Ovary (tissue), 7 donors: ENCODE measurements at regions not wholly inside any gene's neighbourhood (a gene's known extent, or its start where the extent isn't known, plus 50 kb on each side); places are given as distances from the start of the nearest gene placed in this dataset.

Experiments
- DNase-seq, 5 donors: peaks; one replicate each; pipeline ENCODE4 v3.0.0-alpha.2; 2019 to 2020
- H3K27ac ChIP-seq, 2 donors: fragments of 200-600 bp; one replicate each; pipeline versions ENCODE4 v1.5.1 to v1.8.0; 2019 to 2022
- H3K27me3 ChIP-seq: fragments of 200-600 bp; one replicate; pipeline ENCODE4 v1.8.0; 2022
- H3K36me3 ChIP-seq: fragments of 200-600 bp; sonication (generic); one replicate; pipeline ENCODE4 v1.5.1; 2019
- H3K4me1 ChIP-seq: one replicate; pipeline ENCODE4 v1.8.1; 2013; ENCODE audit warnings: mild to moderate bottlenecking, moderate library complexity; ENCODE audit not compliant: insufficient read depth
- H3K4me3 ChIP-seq: fragments of 200-600 bp; sonication (generic); one replicate; pipeline ENCODE4 v1.5.1; 2017
- H3K9me3 ChIP-seq, 2 donors: fragments of 200-600 bp in 1 of 2; sonication (generic) in 1 of 2; one replicate each; pipeline versions ENCODE4 v1.5.1 to v1.8.1; 2013 to 2019; ENCODE audit warnings: mild to moderate bottlenecking in 1 of 2, moderate library complexity in 1 of 2
- EP300 ChIP-seq: sonication (generic); formaldehyde crosslinking; IDR thresholded peaks from one replicate; pipeline ENCODE4 v1.6.1; 2017; ENCODE audit warnings: antibody characterized with exemption
- POLR2A ChIP-seq: fragments of 450-650 bp; IDR thresholded peaks from one replicate; pipeline ENCODE4 v1.6.1; 2017; ENCODE audit warnings: antibody characterized with exemption, mild to moderate bottlenecking, moderate library complexity
- WGBS, 3 donors: extraction: QIAGEN DNeasy Blood & Tissue Kit in 1 of 3; methylation state at CpG; one replicate each; pipeline versions ENCODE4 v1.1.5 to v1.1.7; 2013 to 2017; 5-methylcytosine and 5-hydroxymethylcytosine counted together
- intact Hi-C, 4 donors: fragments of 100-400 bp; cut with DNase I; formaldehyde crosslinking; loops; one replicate each; pipeline versions ENCODE4 v1.11.0 to v1.15.1; 2022 to 2023
- TF ChIP-seq, protein P1 (sequence below), 3 donors: fragments of 450-650 bp in 2 of 3; fragments of 200-600 bp in 1 of 3; IDR thresholded peaks; one replicate each; pipeline versions ENCODE4 v1.5.1 to v1.8.0; 2016 to 2022; ENCODE audit warnings: antibody characterized with exemption in 3 of 3, mild to moderate bottlenecking in 1 of 3
- donor health status: DM: no; HTN: no; CAD: no; lungs with moderate emphysema.
- donor health status: DM: no; HTN: no; CAD: no.
- donor health status: Bipolar disorder and iron deficiency.
- donor health status: DM: no; HTN: no; CAD: no.
- donor health status: DM: yes; HTN: yes; CAD: no.

DNA sequence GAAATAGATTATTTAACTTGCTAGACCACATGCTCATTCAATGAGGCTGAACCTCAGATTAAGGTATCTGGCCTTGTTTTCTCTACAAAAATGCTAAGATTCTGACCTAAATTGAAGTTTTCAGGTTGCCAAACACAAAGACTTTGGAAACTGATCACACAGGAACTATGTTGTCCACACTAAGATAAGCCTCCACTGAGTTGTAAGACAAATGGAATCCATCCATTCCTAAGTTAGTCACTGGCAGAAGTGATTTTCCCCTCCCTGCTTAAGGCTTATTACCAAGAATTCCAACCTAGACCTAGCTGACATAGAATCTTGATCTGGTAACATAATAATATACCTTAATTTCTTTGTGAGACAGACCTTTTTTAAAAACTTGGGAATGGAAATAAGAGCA, 608.1 kb downstream of the TENT5A start:
- Histone ChIP-seq H3K4me1 (no peaks in the 10 kb centered on the region), H3K4me3 (no peak overlapping the region), H3K36me3 (no peaks in the 10 kb centered on the region), H3K27me3 (no peaks in the 10 kb centered on the region), H3K27ac (no peak overlapping the region), H3K9me3 (no peaks in the 10 kb centered on the region)
- TF ChIP-seq EP300 (no peak), POLR2A (no peak)
- TF ChIP-seq, protein P1, sequence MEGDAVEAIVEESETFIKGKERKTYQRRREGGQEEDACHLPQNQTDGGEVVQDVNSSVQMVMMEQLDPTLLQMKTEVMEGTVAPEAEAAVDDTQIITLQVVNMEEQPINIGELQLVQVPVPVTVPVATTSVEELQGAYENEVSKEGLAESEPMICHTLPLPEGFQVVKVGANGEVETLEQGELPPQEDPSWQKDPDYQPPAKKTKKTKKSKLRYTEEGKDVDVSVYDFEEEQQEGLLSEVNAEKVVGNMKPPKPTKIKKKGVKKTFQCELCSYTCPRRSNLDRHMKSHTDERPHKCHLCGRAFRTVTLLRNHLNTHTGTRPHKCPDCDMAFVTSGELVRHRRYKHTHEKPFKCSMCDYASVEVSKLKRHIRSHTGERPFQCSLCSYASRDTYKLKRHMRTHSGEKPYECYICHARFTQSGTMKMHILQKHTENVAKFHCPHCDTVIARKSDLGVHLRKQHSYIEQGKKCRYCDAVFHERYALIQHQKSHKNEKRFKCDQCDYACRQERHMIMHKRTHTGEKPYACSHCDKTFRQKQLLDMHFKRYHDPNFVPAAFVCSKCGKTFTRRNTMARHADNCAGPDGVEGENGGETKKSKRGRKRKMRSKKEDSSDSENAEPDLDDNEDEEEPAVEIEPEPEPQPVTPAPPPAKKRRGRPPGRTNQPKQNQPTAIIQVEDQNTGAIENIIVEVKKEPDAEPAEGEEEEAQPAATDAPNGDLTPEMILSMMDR (IDR thresholded peaks at IDR 0.05) = no peak
- no peak for DNase-seq
- intact Hi-C loops = no loop called here

DNA sequence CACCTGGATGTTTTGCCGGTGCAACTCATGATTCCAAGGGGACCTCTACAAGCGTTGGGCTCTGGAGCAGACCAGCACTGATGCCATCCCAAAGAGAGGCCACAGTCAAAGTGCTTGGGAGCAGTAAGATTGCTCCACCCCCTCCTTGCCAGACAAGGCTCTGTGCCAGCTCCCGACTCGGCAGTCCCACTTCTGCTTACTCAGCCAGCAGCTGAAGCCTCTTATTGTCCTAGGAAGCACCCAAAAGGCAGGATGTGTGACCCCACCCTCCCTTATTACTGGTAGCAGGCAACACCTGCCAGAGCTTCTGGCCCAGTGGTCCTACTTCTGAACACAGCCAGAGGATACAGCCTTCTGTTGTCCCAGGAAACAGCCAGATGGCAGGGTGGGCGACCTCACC, 614.2 kb downstream of the TENT5A start:
- no peak for DNase-seq

DNA sequence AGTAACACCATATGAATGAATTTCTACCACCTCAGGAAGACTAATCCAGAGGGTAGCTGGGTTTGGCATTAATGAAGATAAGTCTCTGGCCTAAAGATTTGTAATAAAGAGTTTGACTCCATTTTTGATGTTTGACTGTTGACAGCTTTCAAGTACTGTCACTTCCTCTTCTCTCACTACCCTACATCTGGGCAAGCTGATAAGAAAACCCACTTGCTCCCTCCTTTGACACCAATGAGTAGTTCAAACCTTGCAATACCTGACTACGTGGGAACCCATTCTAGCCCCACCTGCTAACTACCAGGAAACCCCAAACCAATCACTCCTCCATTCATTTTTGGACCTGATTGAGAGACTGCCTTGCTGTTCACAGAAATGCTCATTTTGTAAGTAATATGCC, 621.5 kb downstream of the TENT5A start:
- Histone ChIP-seq H3K9me3 (no peaks in the 10 kb centered on the region), H3K36me3 (no peaks in the 10 kb centered on the region), H3K27ac (no peak overlapping the region), H3K4me1 (no peaks in the 10 kb centered on the region), H3K27me3 (no peaks in the 10 kb centered on the region), H3K4me3 (no peak overlapping the region)
- WGBS, 3 donors = 77 to 92% (median 88%) methylated on average over 1 of the region's 1 CpG
- TF ChIP-seq EP300 = no peak
- TF ChIP-seq, protein P1 (IDR thresholded peaks at IDR 0.05) = no peak
- TF ChIP-seq POLR2A = no peak
- intact Hi-C loops = no loop called here
- no peak for DNase-seq

More for the DNA sequence above, 614.2 kb downstream of the TENT5A start:
- TF ChIP-seq EP300 = no peak
- TF ChIP-seq, protein P1 (IDR thresholded peaks at IDR 0.05) = no peak
- TF ChIP-seq POLR2A = no peak
- no peak overlapping the region for H3K27ac ChIP-seq
- no peaks in the 10 kb centered on the region for H3K4me1 ChIP-seq
- no peak overlapping the region for H3K4me3 ChIP-seq
- H3K36me3 ChIP-seq = no peaks in the 10 kb centered on the region
- intact Hi-C loops = no loop called here
- 80 to 86% (median 81%) methylated on average over 5 of the region's 5 CpGs for WGBS, 3 donors
- H3K9me3 ChIP-seq = no peaks in the 10 kb centered on the region
- no peaks in the 10 kb centered on the region for H3K27me3 ChIP-seq

DNA sequence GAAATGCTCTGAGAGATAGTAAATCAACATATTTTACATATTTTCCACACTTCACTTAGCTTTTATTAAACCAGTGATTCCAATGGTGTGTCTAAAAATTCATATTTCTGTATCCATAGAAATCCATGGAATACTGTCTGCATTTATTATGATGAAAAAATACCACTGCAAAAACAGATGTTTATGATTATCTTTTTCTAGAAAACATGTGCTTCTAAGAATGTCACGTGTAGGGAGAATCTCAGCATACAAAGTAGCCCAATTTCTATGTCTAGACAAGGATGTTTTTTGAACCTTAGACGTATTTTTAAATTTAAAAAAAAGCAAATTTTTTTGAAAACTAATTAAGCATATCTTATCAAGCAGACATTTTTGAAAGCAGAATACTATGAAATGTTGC, 622.4 kb downstream of the TENT5A start:
- Histone ChIP-seq H3K4me3 (no peak overlapping the region), H3K4me1 (no peaks in the 10 kb centered on the region), H3K27me3 (no peaks in the 10 kb centered on the region), H3K36me3 (no peaks in the 10 kb centered on the region), H3K9me3 (no peaks in the 10 kb centered on the region), H3K27ac (no peak overlapping the region)
- DNase-seq = no peak
- no peak for TF ChIP-seq EP300
- TF ChIP-seq POLR2A = no peak
- TF ChIP-seq, protein P1 (IDR thresholded peaks at IDR 0.05) = no peak
- intact Hi-C loops = no loop called here
- WGBS, 3 donors = 50 to 58% (median 55%) methylated on average over 2 of the region's 2 CpGs

DNA sequence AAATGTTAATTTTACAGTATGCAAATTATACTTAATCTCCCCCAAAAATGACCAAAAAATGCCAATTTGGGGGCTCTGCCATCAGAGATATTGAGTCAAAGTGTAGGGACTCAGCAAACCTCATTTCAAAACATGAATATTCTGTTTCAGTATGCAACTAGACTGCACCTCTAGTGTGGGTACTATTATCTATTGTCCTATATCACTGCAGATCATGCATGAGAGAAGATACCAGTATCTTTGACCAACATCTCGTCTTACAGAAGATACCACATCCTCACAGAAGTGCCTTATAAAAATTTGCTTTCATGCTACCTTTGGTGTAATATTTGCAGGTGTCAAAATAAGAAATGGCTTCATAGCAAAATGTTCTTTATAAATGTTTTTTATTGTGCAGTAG, 623.8 kb downstream of the TENT5A start:
- intact Hi-C loops = no loop called here
- DNase-seq = no peak
- Histone ChIP-seq H3K4me3 (no peak overlapping the region), H3K4me1 (no peaks in the 10 kb centered on the region), H3K27me3 (no peaks in the 10 kb centered on the region), H3K36me3 (no peaks in the 10 kb centered on the region), H3K27ac (no peak overlapping the region), H3K9me3 (no peaks in the 10 kb centered on the region)
- TF ChIP-seq EP300 = no peak
- TF ChIP-seq, protein P1 (IDR thresholded peaks at IDR 0.05) = no peak
- TF ChIP-seq POLR2A = no peak
- 78 to 90% (median 86%) methylated on average over 1 of the region's 1 CpG for WGBS, 3 donors
